GM21529 (cell line): ENCODE measurements at regions not wholly inside any gene's neighbourhood (a gene's known extent, or its start where the extent isn't known, plus 50 kb on each side); places are given as distances from the start of the nearest gene placed in this dataset.
A peak's percentile ranks its signal among the peaks of the same experiment; 100 is the strongest.
"Not testable (repeated sequence)": the region's sequence is repeated elsewhere in the genome, so short reads cannot be mapped to it uniquely, and the experiment has no call there.

Experiments
- ATAC-seq: cut with Tn5 transposase; IDR thresholded peaks from one replicate; pipeline ENCODE4 v1.9.1; 2021; ENCODE audit not compliant: unreplicated experiment

- ATAC-seq, result not testable (repeated sequence)
These were observed 372.6 kb upstream of the MEX3C start for GRCh38 chr18:51570071-51570470.

- ATAC-seq, result not testable (repeated sequence)
These were observed 376.4 kb upstream of the MEX3C start for GRCh38 chr18:51573886-51574285.

- ATAC-seq, result no peak
These were observed 377.7 kb upstream of the MEX3C start for GRCh38 chr18:51575171-51575570.

GRCh38 chr18:51578406-51578980 is 381.0 kb upstream of the MEX3C start:
- no peak for ATAC-seq

- no peak for ATAC-seq
These were observed 383.1 kb upstream of the MEX3C start for GRCh38 chr18:51580580-51580979.

GRCh38 chr18:51582551-51582950 is 385.1 kb upstream of the MEX3C start:
- ATAC-seq, result no peak

- no peak for ATAC-seq
These were observed 391.1 kb upstream of the MEX3C start for GRCh38 chr18:51588616-51589015.

GRCh38 chr18:51593931-51594330 is 396.4 kb upstream of the MEX3C start:
- no peak for ATAC-seq

GRCh38 chr18:51603111-51603510 is 405.6 kb upstream of the MEX3C start:
- no peak for ATAC-seq

- ATAC-seq, result no peak
These were observed 406.1 kb upstream of the MEX3C start for GRCh38 chr18:51603551-51603950.

GRCh38 chr18:51610481-51610880 is 413.0 kb upstream of the MEX3C start:
- no peak for ATAC-seq

- ATAC-seq, result no peak
These were observed 413.8 kb upstream of the MEX3C start for GRCh38 chr18:51611326-51611725.

GRCh38 chr18:51614033-51614432 is 416.6 kb upstream of the MEX3C start:
- no peak for ATAC-seq

GRCh38 chr18:51614967-51615571 is 417.6 kb upstream of the MEX3C start:
- ATAC-seq, result no peak

- ATAC-seq, result no peak
These were observed 419.7 kb upstream of the MEX3C start for GRCh38 chr18:51617167-51617566.

- ATAC-seq, result no peak
These were observed 420.2 kb upstream of the MEX3C start for GRCh38 chr18:51617572-51618260.

GRCh38 chr18:51619283-51619682 is 421.8 kb upstream of the MEX3C start:
- no peak for ATAC-seq

GRCh38 chr18:51621113-51621863 is 423.8 kb upstream of the MEX3C start:
- ATAC-seq, result peak; percentile 65

- ATAC-seq, result no peak
These were observed 424.3 kb upstream of the MEX3C start for GRCh38 chr18:51621864-51622160.

GRCh38 chr18:51622702-51623101 is 425.2 kb upstream of the MEX3C start:
- ATAC-seq, result no peak

GRCh38 chr18:51623653-51624052 is 426.2 kb upstream of the MEX3C start:
- no peak for ATAC-seq

- ATAC-seq, result no peak
These were observed 433.2 kb upstream of the MEX3C start for GRCh38 chr18:51630706-51631105.
